Suprapubic skin (tissue), 4 donors: ENCODE measurements at regions not wholly inside any gene's neighbourhood (a gene's known extent, or its start where the extent isn't known, plus 50 kb on each side); places are given as distances from the start of the nearest gene placed in this dataset.

Experiments used
- CTCF ChIP-seq, 2 donors: fragments of 200-600 bp in 1 of 2; fragments of 450-650 bp in 1 of 2; sonication (generic) in 1 of 2; IDR thresholded peaks; one replicate each; pipeline ENCODE4 v1.5.1; 2016 to 2019; ENCODE audit warnings: antibody characterized with exemption in 2 of 2, mild to moderate bottlenecking in 1 of 2, moderate library complexity in 1 of 2
- EP300 ChIP-seq: sonication (generic); formaldehyde crosslinking; IDR thresholded peaks from one replicate; pipeline ENCODE4 v1.6.1; 2017; ENCODE audit warnings: antibody characterized with exemption
- POLR2AphosphoS5 ChIP-seq, 3 donors: sonication (generic); formaldehyde crosslinking; IDR thresholded peaks; one replicate each; pipeline ENCODE4 v1.6.1; 2017; ENCODE audit warnings: antibody characterized with exemption in 3 of 3

DNA sequence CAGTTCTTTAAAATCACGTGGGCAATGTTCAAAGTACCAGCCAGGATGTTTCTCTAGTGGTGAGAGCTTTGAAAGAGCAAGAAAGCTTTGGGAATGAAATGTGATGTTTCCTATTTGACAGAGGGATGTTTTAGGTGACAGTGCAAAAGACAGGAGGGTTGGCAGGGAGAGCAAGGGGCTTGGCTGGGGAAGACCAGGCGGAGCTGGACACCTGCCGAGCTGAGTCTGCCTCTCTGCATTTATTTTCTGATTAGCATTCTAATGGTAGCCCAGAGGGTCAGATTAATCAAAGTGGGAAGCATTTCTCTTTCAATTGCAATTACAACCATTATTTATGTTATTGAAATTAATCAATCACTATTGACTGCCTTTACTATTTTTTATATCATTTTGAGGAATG, 145.4 kb upstream of the RAB12 start:
- TF ChIP-seq CTCF (IDR thresholded peaks at IDR 0.05) (no peak), POLR2AphosphoS5 (IDR thresholded peaks at IDR 0.05) (no peak), EP300 (no peak)
